ENCODE measurements at regions not wholly inside any gene's neighbourhood (a gene's known extent, or its start where the extent isn't known, plus 50 kb on each side); places are given as distances from the start of the nearest gene placed in this dataset.

- Histone ChIP-seq H4K5ac (ENCODE audit: low read depth, low read length) (no peak overlapping the region), H3K4ac (ENCODE audit: low read depth, low read length) (no peak overlapping the region), H3K14ac (replicated peaks; ENCODE audit: low read depth, low read length) (no peak overlapping the region), H3K4me3 (ENCODE audit: insufficient read depth, low read depth, low read length) (no peak overlapping the region), H3K9ac (ENCODE audit: low read depth, low read length) (no peak overlapping the region), H3K27ac (ENCODE audit: insufficient read depth, low read length) (no peak overlapping the region), H3K56ac (ENCODE audit: extremely low read depth, insufficient read depth, low read length) (no peak overlapping the region), H2BK120ac (ENCODE audit: low read depth, low read length) (no peak overlapping the region), H2BK15ac (ENCODE audit: low read depth, low read length) (no peak overlapping the region), H2AK9ac (replicated peaks; ENCODE audit: low read depth, low read length, poor library complexity) (no peak overlapping the region), H4K91ac (ENCODE audit: insufficient read depth, low read depth, low read length) (no peak overlapping the region), H3K9me3 (ENCODE audit: control insufficient read depth, insufficient read depth, low read length) (peaks cover 4% of the 10 kb centered on the region; the same call in 1 of the 2 replicates), H3K23ac (ENCODE audit: low read depth, low read length) (no peak overlapping the region), H3K4me2 (ENCODE audit: low read depth, low read length) (no peak overlapping the region), H3K79me1 (ENCODE audit: low read depth in 1 of 2, low read length in 2 of 2) (no peaks in the 10 kb centered on the region), H3K18ac (ENCODE audit: low read depth, low read length) (no peak overlapping the region), H4K20me1 (ENCODE audit: insufficient read depth, low read length) (no peaks in the 10 kb centered on the region), H3K27me3 (ENCODE audit: control insufficient read depth, insufficient read depth, low read length) (no peaks in the 10 kb centered on the region), H2AFZ (replicated peaks; ENCODE audit: low read length, poor library complexity) (no peak overlapping the region), H3K36me3 (ENCODE audit: control insufficient read depth, insufficient read depth, low read length) (no peaks in the 10 kb centered on the region), H3K4me1 (ENCODE audit: control insufficient read depth, insufficient read depth, low read length) (no peaks in the 10 kb centered on the region), H2BK20ac (ENCODE audit: low read depth, low read length) (no peak overlapping the region), H4K8ac (ENCODE audit: low read depth in 2 of 2, low read length in 2 of 2) (no peak overlapping the region), H2AK5ac (ENCODE audit: low read depth, low read length) (no peak overlapping the region), H3K9me1 (ENCODE audit: insufficient read depth, low read length) (no peaks in the 10 kb centered on the region), H2BK5ac (ENCODE audit: low read depth, low read length, poor library complexity, severe bottlenecking) (no peak overlapping the region)
- 80% methylated on average over 1 of the region's 9 CpGs; no CpG with 5 or more reads in 1 of the 2 experiments for WGBS, 2 experiments (ENCODE audit: extremely low coverage in 2 of 2, insufficient read length in 1 of 2)
- no peak for TF ChIP-seq FOS (IDR thresholded peaks at IDR 0.05; ENCODE audit: low read depth, low read length)
- TF ChIP-seq SMC3 (IDR thresholded peaks at IDR 0.05; ENCODE audit: low read depth, low read length), result no peak
- TF ChIP-seq MAFK (IDR thresholded peaks at IDR 0.05; ENCODE audit: low read depth, low read length), result no peak
- no peak for TF ChIP-seq RCOR1 (IDR thresholded peaks at IDR 0.05; ENCODE audit: insufficient replicate concordance, low read length)
- TF ChIP-seq CEBPB (IDR thresholded peaks at IDR 0.05; ENCODE audit: low read depth, low read length), result no peak
- TF ChIP-seq BHLHE40 (IDR thresholded peaks at IDR 0.05; ENCODE audit: low read depth, low read length), result no peak
- TF ChIP-seq CTCF (conservative IDR thresholded peaks at IDR 0.05; ENCODE audit: low read depth, low read length), result no peak
- no peak for TF ChIP-seq POLR2A (IDR thresholded peaks at IDR 0.05; ENCODE audit: low read depth, low read length)
- no peak for TF ChIP-seq RAD21 (IDR thresholded peaks at IDR 0.05; ENCODE audit: low read length)
- no peak for TF ChIP-seq USF2 (IDR thresholded peaks at IDR 0.05; ENCODE audit: low read depth, low read length)
- DNase-seq, result no peak
- intact Hi-C loops (cut with micrococcal nuclease) (no loop called here), in situ Hi-C loops (cut with MboI; ENCODE audit: low sequenced_read_pairs) (no loop called here), dilution Hi-C loops (cut with HindIII; ENCODE audit: low sequenced_read_pairs, unreplicated experiment) (no loop called here)
- BruUV-seq (replicated peaks), result no TSS peak
- ATAC-seq (ENCODE audit: low read depth), result no peak
- POLR2A ChIA-PET (ENCODE audit: unreplicated experiment), result no interaction called here
- CTCF ChIA-PET, result no interaction called here
These were observed 781.8 kb downstream of the DNAJB9 start for GRCh38 chr7:109351493-109351892.
